Hepatocyte (in vitro differentiated cells): ENCODE measurements at regions not wholly inside any gene's neighbourhood (a gene's known extent, or its start where the extent isn't known, plus 50 kb on each side); places are given as distances from the start of the nearest gene placed in this dataset.

Experiments used
- DNase-seq: peaks from one replicate; pipeline ENCODE4 v3.0.0-alpha.2; 2016; ENCODE audit warnings: low spot score
- H2AFZ ChIP-seq: fragments of 200-600 bp; sonication (generic); 2 replicates; pipeline ENCODE4 v1.6.0; 2016; ENCODE audit warnings: antibody characterized with exemption, mild to moderate bottlenecking
- H3K27ac ChIP-seq: fragments of 200-600 bp; sonication (generic); 2 replicates; pipeline ENCODE4 v1.5.1; 2016; ENCODE audit warnings: mild to moderate bottlenecking
- H3K27me3 ChIP-seq: fragments of 200-600 bp; sonication (generic); 2 replicates; pipeline ENCODE4 v1.6.1; 2016
- H3K36me3 ChIP-seq: fragments of 200-600 bp; sonication (generic); replicated peaks from 2 replicates; pipeline ENCODE4 v1.5.1; 2016; ENCODE audit warnings: low read depth; ENCODE audit not compliant: insufficient read depth
- H3K4me1 ChIP-seq: fragments of 200-600 bp; sonication (generic); 2 replicates; pipeline ENCODE4 v1.5.1; 2016; ENCODE audit warnings: mild to moderate bottlenecking, moderate library complexity; ENCODE audit not compliant: insufficient read depth
- H3K4me2 ChIP-seq: fragments of 200-600 bp; sonication (generic); 2 replicates; pipeline ENCODE4 v1.6.0; 2016
- H3K4me3 ChIP-seq: fragments of 200-600 bp; sonication (generic); 2 replicates; pipeline ENCODE4 v1.5.1; 2016; ENCODE audit warnings: mild to moderate bottlenecking
- H3K79me2 ChIP-seq: fragments of 200-600 bp; sonication (generic); 2 replicates; pipeline ENCODE4 v1.6.0; 2017; ENCODE audit warnings: mild to moderate bottlenecking
- H3K9me2 ChIP-seq: fragments of 200-600 bp; sonication (generic); replicated peaks from 2 replicates; pipeline ENCODE4 v1.6.0; 2017; ENCODE audit warnings: mild to moderate bottlenecking; ENCODE audit not compliant: insufficient read depth
- H3K9me3 ChIP-seq: fragments of 200-600 bp; sonication (generic); 2 replicates; pipeline ENCODE4 v1.5.1; 2016; ENCODE audit warnings: low read depth, mild to moderate bottlenecking
- H4K20me1 ChIP-seq: fragments of 200-600 bp; sonication (generic); 2 replicates; pipeline ENCODE4 v1.6.0; 2016; ENCODE audit warnings: mild to moderate bottlenecking; ENCODE audit not compliant: insufficient read depth, poor library complexity, severe bottlenecking
- CTCF ChIP-seq: fragments of 200-600 bp; sonication (generic); IDR thresholded peaks from 2 replicates; pipeline ENCODE4 v1.5.1; 2016; ENCODE audit warnings: antibody characterized with exemption, mild to moderate bottlenecking; ENCODE audit not compliant: poor library complexity
- EZH2 ChIP-seq: fragments of 200-600 bp; sonication (generic); IDR thresholded peaks from 2 replicates; pipeline ENCODE4 v1.6.1; 2016; ENCODE audit warnings: antibody characterized with exemption, mild to moderate bottlenecking, borderline replicate concordance
- EZH2phosphoT487 ChIP-seq: fragments of 200-600 bp; sonication (generic); IDR thresholded peaks from one replicate; pipeline ENCODE4 v1.6.1; 2018; ENCODE audit warnings: antibody characterized with exemption, mild to moderate bottlenecking, low read depth, moderate library complexity; ENCODE audit not compliant: unreplicated experiment, severe bottlenecking
- WGBS: methylation state at CpG from one replicate; pipeline ENCODE4 v1.1.6; 2016; ENCODE audit warnings: low lambda C conversion rate; ENCODE audit errors: missing lambda C conversion rate; 5-methylcytosine and 5-hydroxymethylcytosine counted together

- Histone ChIP-seq H3K9me3 (no peaks in the 10 kb centered on the region), H4K20me1 (no peaks in the 10 kb centered on the region), H3K4me2 (peak overlapping the region; percentile 59), H3K4me3 (no peak overlapping the region), H3K27ac (no peak overlapping the region), H3K79me2 (peaks cover 12% of the 10 kb centered on the region), H3K4me1 (peaks cover 6% of the 10 kb centered on the region), H3K27me3 (no peaks in the 10 kb centered on the region), H3K9me2 (no peaks in the 10 kb centered on the region), H2AFZ (no peak overlapping the region), H3K36me3 (no peaks in the 10 kb centered on the region)
- WGBS = 47% methylated on average over 14 of the region's 14 CpGs
- DNase-seq = no peak
- TF ChIP-seq CTCF = no peak
- TF ChIP-seq EZH2 = no peak
- no peak for TF ChIP-seq EZH2phosphoT487
Observed at GRCh38 chr14:89576145-89576927, 159.3 kb upstream of the FOXN3 start.

GRCh38 chr14:89575386-89576061 lies 158.5 kb upstream of the FOXN3 start:
- H4K20me1 ChIP-seq = no peaks in the 10 kb centered on the region
- peak overlapping the region; percentile 59 for H3K4me2 ChIP-seq
- no peaks in the 10 kb centered on the region for H3K36me3 ChIP-seq
- no peaks in the 10 kb centered on the region for H3K9me2 ChIP-seq
- no peaks in the 10 kb centered on the region for H3K27me3 ChIP-seq
- H3K27ac ChIP-seq = no peak overlapping the region
- peaks cover 12% of the 10 kb centered on the region for H3K79me2 ChIP-seq
- H3K9me3 ChIP-seq = no peaks in the 10 kb centered on the region
- TF ChIP-seq CTCF (no peak), EZH2phosphoT487 (no peak)
- no peak overlapping the region for H3K4me3 ChIP-seq
- no peak overlapping the region for H2AFZ ChIP-seq
- DNase-seq = no peak
- WGBS = 90% methylated on average over 17 of the region's 17 CpGs
- H3K4me1 ChIP-seq = peaks cover 6% of the 10 kb centered on the region

- Histone ChIP-seq H3K27ac (no peak overlapping the region), H3K36me3 (no peaks in the 10 kb centered on the region), H3K4me1 (peaks cover 6% of the 10 kb centered on the region), H4K20me1 (no peaks in the 10 kb centered on the region), H3K4me2 (no peak overlapping the region), H3K79me2 (peaks cover 12% of the 10 kb centered on the region), H3K9me3 (no peaks in the 10 kb centered on the region), H2AFZ (no peak overlapping the region), H3K9me2 (no peaks in the 10 kb centered on the region), H3K4me3 (no peak overlapping the region), H3K27me3 (no peaks in the 10 kb centered on the region)
- 88% methylated on average over 4 of the region's 4 CpGs for WGBS
- no peak for TF ChIP-seq EZH2
- no peak for DNase-seq
Observed at GRCh38 chr14:89574420-89574819, 157.4 kb upstream of the FOXN3 start.

GRCh38 chr14:89573399-89573657 lies 156.3 kb upstream of the FOXN3 start:
- no peaks in the 10 kb centered on the region for H3K9me3 ChIP-seq
- no peaks in the 10 kb centered on the region for H3K9me2 ChIP-seq
- DNase-seq = no peak
- H4K20me1 ChIP-seq = no peaks in the 10 kb centered on the region
- no peaks in the 10 kb centered on the region for H3K27me3 ChIP-seq
- no peak overlapping the region for H3K4me3 ChIP-seq
- no peak for TF ChIP-seq CTCF
- TF ChIP-seq EZH2phosphoT487 = no peak
- TF ChIP-seq EZH2 = no peak
- H3K4me2 ChIP-seq = no peak overlapping the region
- H3K79me2 ChIP-seq = peaks cover 12% of the 10 kb centered on the region
- H2AFZ ChIP-seq = no peak overlapping the region
- H3K27ac ChIP-seq = no peak overlapping the region
- no peaks in the 10 kb centered on the region for H3K36me3 ChIP-seq
- H3K4me1 ChIP-seq = peaks cover 6% of the 10 kb centered on the region
- 81% methylated on average over 3 of the region's 3 CpGs for WGBS
